ENCODE measurements at regions not wholly inside any gene's neighbourhood (a gene's known extent, or its start where the extent isn't known, plus 50 kb on each side); places are given as distances from the start of the nearest gene placed in this dataset.

GRCh38 chr16:48997946-48998345, 283.7 kb downstream of the CBLN1 start:
- no peak overlapping the region for H3K27ac ChIP-seq
- H3K4me3 ChIP-seq, result no peak overlapping the region
- no peak for DNase-seq
- no peaks in the 10 kb centered on the region for H3K4me1 ChIP-seq
- 0 out of 2 replicates have a peak, but pooled peaks cover 3% of the 10 kb centered on the region for H3K27me3 ChIP-seq
- no peaks in the 10 kb centered on the region for H3K9me3 ChIP-seq (replicated peaks)
- H3K36me3 ChIP-seq, result no peaks in the 10 kb centered on the region

DNA sequence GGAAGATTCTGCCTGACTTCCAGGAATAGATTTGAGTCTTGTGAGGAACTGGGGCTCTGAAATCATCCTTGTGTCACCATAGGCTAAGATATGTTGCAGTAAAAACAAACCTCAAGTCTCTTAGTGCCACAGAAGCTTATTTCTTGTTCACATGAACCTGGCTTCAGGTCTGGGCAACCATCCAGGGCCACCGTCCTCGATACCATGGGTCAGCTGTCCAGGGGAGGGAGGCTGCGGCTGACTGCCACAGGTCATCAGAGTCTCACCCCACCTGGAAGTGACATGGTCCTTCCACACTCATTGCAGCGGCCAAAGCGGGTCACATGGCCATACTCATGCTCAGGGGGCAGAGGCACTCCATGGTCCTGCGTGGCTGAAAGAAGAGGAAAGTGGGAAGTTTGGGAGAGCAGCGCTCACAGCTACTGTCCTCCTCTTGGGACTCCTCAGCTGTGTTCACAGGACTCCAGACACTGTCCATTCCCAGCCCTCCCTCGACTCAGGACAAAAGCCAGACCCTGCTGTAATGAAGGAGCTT, 284.5 kb downstream of the CBLN1 start:
- Histone ChIP-seq H3K9me3 (replicated peaks) (no peaks in the 10 kb centered on the region), H3K4me3 (no peak overlapping the region), H3K4me1 (no peaks in the 10 kb centered on the region), H3K27me3 (0 out of 2 replicates have a peak, but pooled peaks cover 3% of the 10 kb centered on the region), H3K36me3 (no peaks in the 10 kb centered on the region), H3K27ac (no peak overlapping the region)
- no peak for DNase-seq

DNA sequence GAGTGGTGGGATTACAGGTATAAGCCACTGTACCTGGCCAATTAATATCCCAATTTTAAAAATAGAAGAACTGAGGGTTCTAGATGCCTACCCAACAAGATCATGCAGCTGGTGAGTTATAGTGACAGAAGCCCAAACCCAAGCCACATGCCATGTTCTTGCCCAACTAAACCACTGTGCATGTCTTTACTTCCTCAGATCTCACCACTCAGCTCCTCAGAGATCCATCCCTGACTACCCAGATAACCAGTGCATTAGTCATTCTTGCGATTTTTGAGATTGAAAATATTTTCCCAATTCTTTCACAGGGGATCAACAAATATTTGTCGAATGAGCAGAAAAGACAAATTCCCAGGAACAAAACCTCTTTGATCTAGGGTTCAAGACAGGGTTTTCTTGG, 303.1 kb downstream of the CBLN1 start:
- H3K4me1 ChIP-seq, result no peaks in the 10 kb centered on the region
- no peaks in the 10 kb centered on the region for H3K27me3 ChIP-seq
- no peaks in the 10 kb centered on the region for H3K9me3 ChIP-seq (replicated peaks)
- H3K4me3 ChIP-seq, result no peak overlapping the region
- no peak for DNase-seq
- no peak overlapping the region for H3K27ac ChIP-seq
- no peaks in the 10 kb centered on the region for H3K36me3 ChIP-seq

GRCh38 chr16:48972236-48972635, 309.4 kb downstream of the CBLN1 start:
- Histone ChIP-seq H3K27ac (no peak overlapping the region), H3K9me3 (replicated peaks) (no peaks in the 10 kb centered on the region), H3K36me3 (no peaks in the 10 kb centered on the region), H3K4me1 (no peaks in the 10 kb centered on the region), H3K4me3 (no peak overlapping the region), H3K27me3 (no peaks in the 10 kb centered on the region)
- DNase-seq, result no peak

DNA sequence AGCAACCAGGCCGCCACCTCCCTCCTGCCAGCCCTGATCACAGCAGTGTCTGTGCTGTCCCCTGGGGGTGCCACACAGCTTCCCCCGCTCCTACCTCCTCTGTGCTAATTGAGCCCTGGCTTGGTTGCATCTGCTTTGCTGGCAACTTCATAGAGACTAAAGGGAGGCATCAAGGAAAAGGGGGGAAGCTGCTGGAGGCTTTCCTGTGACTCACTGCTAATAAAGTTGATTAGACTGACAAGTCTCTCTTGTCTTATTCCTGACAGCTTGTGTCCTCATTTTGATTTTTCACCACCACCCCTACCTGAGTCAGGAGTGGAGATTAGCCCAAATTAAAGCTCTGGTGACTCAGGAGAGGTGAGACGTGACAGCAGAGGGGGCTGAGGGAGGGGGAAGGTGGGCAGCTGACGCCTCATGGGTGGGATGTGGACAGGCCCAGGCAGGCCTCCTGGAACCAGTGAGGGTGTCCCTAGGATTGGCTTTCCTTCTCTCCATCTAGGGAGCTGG, 310.0 kb downstream of the CBLN1 start:
- Histone ChIP-seq H3K36me3 (no peaks in the 10 kb centered on the region), H3K27me3 (no peaks in the 10 kb centered on the region), H3K4me3 (no peak overlapping the region), H3K9me3 (replicated peaks) (no peaks in the 10 kb centered on the region), H3K4me1 (no peaks in the 10 kb centered on the region), H3K27ac (no peak overlapping the region)
- no peak for DNase-seq

DNA sequence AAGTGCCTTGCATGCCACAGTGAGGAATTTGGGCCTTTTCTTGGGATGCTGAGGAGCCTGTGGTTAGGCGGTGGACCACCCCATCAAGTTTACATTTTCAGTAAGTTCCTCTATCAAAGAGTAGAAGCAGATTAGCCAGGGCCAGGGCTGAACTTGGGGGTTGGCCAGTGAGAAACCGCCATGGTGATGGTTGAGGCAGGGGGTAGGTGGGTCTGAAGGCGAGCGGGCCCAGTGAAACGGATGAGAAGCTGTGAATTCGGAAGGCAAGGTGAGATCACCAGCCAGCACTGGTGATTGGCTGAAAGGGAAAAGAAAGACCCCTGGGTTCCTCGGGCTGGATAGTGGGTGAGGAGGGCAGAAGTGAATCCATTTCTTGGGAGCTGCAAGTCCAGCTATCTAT, 311.4 kb downstream of the CBLN1 start:
- Histone ChIP-seq H3K27ac (no peak overlapping the region), H3K36me3 (no peaks in the 10 kb centered on the region), H3K9me3 (replicated peaks) (no peaks in the 10 kb centered on the region), H3K4me1 (no peaks in the 10 kb centered on the region), H3K27me3 (no peaks in the 10 kb centered on the region), H3K4me3 (no peak overlapping the region)
- DNase-seq, result no peak

- no peak for DNase-seq
- no peaks in the 10 kb centered on the region for H3K36me3 ChIP-seq
- H3K4me1 ChIP-seq, result no peaks in the 10 kb centered on the region
- H3K27ac ChIP-seq, result no peak overlapping the region
- no peak overlapping the region for H3K4me3 ChIP-seq
- H3K27me3 ChIP-seq, result no peaks in the 10 kb centered on the region
- H3K9me3 ChIP-seq (replicated peaks), result no peaks in the 10 kb centered on the region
Measured at GRCh38 chr16:48969611-48970010, 312.0 kb downstream of the CBLN1 start.

- Histone ChIP-seq H3K27me3 (no peaks in the 10 kb centered on the region), H3K4me3 (no peak overlapping the region), H3K9me3 (replicated peaks) (no peaks in the 10 kb centered on the region), H3K4me1 (no peaks in the 10 kb centered on the region), H3K27ac (no peak overlapping the region), H3K36me3 (no peaks in the 10 kb centered on the region)
- DNase-seq, result no peak
Measured at GRCh38 chr16:48965386-48965785, 316.3 kb downstream of the CBLN1 start.

- no peak for DNase-seq
- H3K4me1 ChIP-seq, result no peaks in the 10 kb centered on the region
- no peak overlapping the region for H3K27ac ChIP-seq
- no peaks in the 10 kb centered on the region for H3K9me3 ChIP-seq (replicated peaks)
- no peaks in the 10 kb centered on the region for H3K27me3 ChIP-seq
- no peaks in the 10 kb centered on the region for H3K36me3 ChIP-seq
- H3K4me3 ChIP-seq, result no peak overlapping the region
Measured at GRCh38 chr16:48963901-48964615, 317.6 kb downstream of the CBLN1 start.

DNA sequence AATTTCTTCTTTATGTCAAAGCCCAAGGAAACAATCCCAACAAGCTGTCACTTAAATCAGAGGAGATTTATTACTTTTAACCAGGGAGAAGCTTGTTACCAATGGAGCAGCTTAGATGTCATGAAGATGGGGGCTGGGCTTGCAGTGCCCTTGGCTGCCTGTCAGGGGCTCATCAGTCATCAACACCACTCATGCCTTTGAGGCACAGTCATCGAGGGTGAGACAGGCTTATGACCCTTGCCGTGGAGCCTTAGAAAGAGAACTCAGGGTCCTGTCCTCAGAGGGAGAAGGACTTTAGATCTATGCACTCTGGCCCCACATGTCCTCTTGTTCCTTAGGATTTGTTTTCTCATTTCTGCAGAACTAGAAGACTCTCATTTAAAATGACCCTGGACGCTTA, 318.3 kb downstream of the CBLN1 start:
- Histone ChIP-seq H3K9me3 (replicated peaks) (no peaks in the 10 kb centered on the region), H3K27ac (no peak overlapping the region), H3K36me3 (no peaks in the 10 kb centered on the region), H3K4me1 (no peaks in the 10 kb centered on the region), H3K27me3 (no peaks in the 10 kb centered on the region), H3K4me3 (no peak overlapping the region)
- DNase-seq, result no peak

- no peak for DNase-seq
- Histone ChIP-seq H3K36me3 (no peaks in the 10 kb centered on the region), H3K27me3 (no peaks in the 10 kb centered on the region)
Measured at GRCh38 chr16:48961546-48961945, 320.1 kb downstream of the CBLN1 start.

GRCh38 chr16:48960830-48961229, 320.8 kb downstream of the CBLN1 start:
- DNase-seq, result no peak
- Histone ChIP-seq H3K4me1 (no peaks in the 10 kb centered on the region), H3K4me3 (no peak overlapping the region), H3K9me3 (replicated peaks) (no peaks in the 10 kb centered on the region), H3K36me3 (no peaks in the 10 kb centered on the region), H3K27ac (no peak overlapping the region), H3K27me3 (no peaks in the 10 kb centered on the region)

More at GRCh38 chr16:48961546-48961945, 320.1 kb downstream of the CBLN1 start:
- no peaks in the 10 kb centered on the region for H3K4me1 ChIP-seq
- H3K4me3 ChIP-seq, result no peak overlapping the region
- H3K9me3 ChIP-seq (replicated peaks), result no peaks in the 10 kb centered on the region
- H3K27ac ChIP-seq, result no peak overlapping the region

GRCh38 chr16:48959747-48960146, 321.9 kb downstream of the CBLN1 start:
- DNase-seq, result no peak
- H3K9me3 ChIP-seq (replicated peaks), result no peaks in the 10 kb centered on the region

GRCh38 chr16:48959204-48959603, 322.4 kb downstream of the CBLN1 start:
- no peak for DNase-seq

More at GRCh38 chr16:48959747-48960146, 321.9 kb downstream of the CBLN1 start:
- Histone ChIP-seq H3K4me1 (no peaks in the 10 kb centered on the region), H3K36me3 (no peaks in the 10 kb centered on the region), H3K27me3 (no peaks in the 10 kb centered on the region), H3K4me3 (no peak overlapping the region), H3K27ac (no peak overlapping the region)

DNA sequence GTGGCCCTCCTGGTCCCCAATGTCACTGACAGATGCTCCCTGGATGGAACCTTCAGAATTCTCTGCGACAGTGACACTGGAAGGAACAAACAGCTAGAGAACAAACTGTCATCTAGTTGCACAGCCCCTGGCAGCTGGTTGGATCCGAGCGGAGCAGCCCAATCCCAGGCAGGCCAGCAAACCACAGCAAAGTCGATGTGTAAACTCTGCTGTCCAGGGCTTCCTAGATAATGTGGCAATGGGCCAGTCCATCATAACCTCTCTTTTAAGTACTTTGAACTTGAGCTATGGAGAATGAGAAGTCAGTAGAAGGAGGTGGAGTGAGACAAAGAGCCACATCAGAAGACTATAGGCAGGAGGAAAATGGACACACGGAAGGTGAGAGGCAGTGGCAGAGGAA, 323.0 kb downstream of the CBLN1 start:
- Histone ChIP-seq H3K4me3 (no peak overlapping the region), H3K27ac (no peak overlapping the region), H3K27me3 (no peaks in the 10 kb centered on the region), H3K4me1 (no peaks in the 10 kb centered on the region), H3K36me3 (no peaks in the 10 kb centered on the region), H3K9me3 (replicated peaks) (no peaks in the 10 kb centered on the region)
- DNase-seq, result no peak

More at GRCh38 chr16:48959204-48959603, 322.4 kb downstream of the CBLN1 start:
- Histone ChIP-seq H3K27me3 (no peaks in the 10 kb centered on the region), H3K4me1 (no peaks in the 10 kb centered on the region), H3K4me3 (no peak overlapping the region), H3K9me3 (replicated peaks) (no peaks in the 10 kb centered on the region), H3K36me3 (no peaks in the 10 kb centered on the region), H3K27ac (no peak overlapping the region)

DNA sequence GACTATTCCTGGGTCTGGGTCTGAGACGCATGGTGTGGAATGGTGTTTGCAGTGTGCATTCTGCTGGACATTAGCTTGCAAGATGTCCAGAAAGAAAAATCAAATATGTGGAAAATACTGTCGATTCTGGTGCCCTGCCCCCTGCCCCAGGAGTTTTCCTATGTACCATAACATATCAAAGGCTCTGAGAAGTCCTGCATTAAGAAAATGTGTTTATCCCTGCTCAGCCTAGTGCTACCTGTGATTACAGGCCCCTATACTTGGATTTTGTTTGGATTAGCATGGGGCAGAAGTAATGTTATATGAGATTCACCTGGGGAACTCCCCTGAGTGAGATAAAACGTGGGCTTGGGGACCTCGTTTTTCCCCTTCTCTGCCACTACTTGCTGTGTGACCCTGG, 325.0 kb downstream of the CBLN1 start:
- Histone ChIP-seq H3K4me1 (no peaks in the 10 kb centered on the region), H3K27me3 (no peaks in the 10 kb centered on the region), H3K27ac (no peak overlapping the region), H3K36me3 (no peaks in the 10 kb centered on the region), H3K9me3 (replicated peaks) (no peaks in the 10 kb centered on the region), H3K4me3 (no peak overlapping the region)
- DNase-seq, result no peak

Measured in SJCRH30 (cell line).